ENCODE measurements at regions not wholly inside any gene's neighbourhood (a gene's known extent, or its start where the extent isn't known, plus 50 kb on each side); places are given as distances from the start of the nearest gene placed in this dataset.

DNA sequence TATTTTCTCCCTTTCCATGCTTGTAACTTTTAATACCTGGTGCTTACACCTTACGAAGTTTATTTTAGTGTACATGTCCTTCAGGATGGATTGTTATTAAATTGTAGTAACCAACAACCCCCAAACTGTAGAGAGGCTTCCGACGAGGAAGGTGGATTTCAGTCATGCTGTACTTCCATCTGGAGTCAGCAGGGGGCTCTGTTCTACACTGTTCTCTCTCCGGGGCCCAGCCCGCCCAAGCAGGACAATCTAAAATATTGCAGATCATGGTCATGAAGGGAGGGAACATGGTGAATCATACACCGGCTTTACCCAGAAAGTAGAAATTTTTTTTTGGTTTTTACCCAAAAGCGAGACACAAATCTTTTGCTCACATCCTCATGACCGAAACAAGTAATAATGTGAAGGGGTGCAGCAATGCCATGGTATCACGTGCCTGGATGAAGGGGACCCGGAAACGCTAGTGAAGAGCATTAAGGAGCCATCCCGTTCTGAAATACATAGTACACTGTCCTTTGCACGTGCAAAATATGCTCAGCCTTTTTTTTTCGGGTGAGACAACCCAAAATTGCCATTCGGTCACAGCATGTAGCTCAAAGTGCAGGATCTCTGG, 884.8 kb downstream of the EPHA4 start:
- no peaks in the 10 kb centered on the region for H3K4me1 ChIP-seq (ENCODE audit: control insufficient read depth in 2 of 3, insufficient read depth in 2 of 3, low read depth in 1 of 3, low read length in 3 of 3)
- DNase-seq (peak; percentile 59 to 79 (median 67)), FAIRE-seq (peak; percentile 88)
- H3K9me3 ChIP-seq (ENCODE audit: control insufficient read depth in 2 of 3, insufficient read depth in 1 of 3, low read length in 3 of 3): no peaks in the 10 kb centered on the region
- no peaks in the 10 kb centered on the region for H3K27me3 ChIP-seq (ENCODE audit: control insufficient read depth, insufficient read depth, low read length)
- H3K27ac ChIP-seq (ENCODE audit: low read depth in 2 of 2, low read length in 2 of 2): no peak overlapping the region
- H3K36me3 ChIP-seq (ENCODE audit: control insufficient read depth in 2 of 3, insufficient read depth in 3 of 3, low read length in 3 of 3): no peaks in the 10 kb centered on the region
- H3K4me3 ChIP-seq (ENCODE audit: low read length in 3 of 3): no peak overlapping the region
- H3K9ac ChIP-seq (ENCODE audit: low read length in 3 of 3): no peak overlapping the region
- intact Hi-C loops (cut with DNase I): loop anchor here (10.0 kb wide), 1 partner anchor 887 kb away; the partner anchor contains the start of gene EPHA4
- peak; percentile 77 for TF ChIP-seq CTCF (IDR thresholded peaks at IDR 0.05; ENCODE audit: borderline replicate concordance, extremely low read depth, insufficient read depth)

GRCh38 chr2:220695397-220696279, 876.5 kb downstream of the EPHA4 start:
- no peak for TF ChIP-seq CTCF (IDR thresholded peaks at IDR 0.05; ENCODE audit: borderline replicate concordance, extremely low read depth, insufficient read depth)
- Histone ChIP-seq H3K9ac (ENCODE audit: low read length in 3 of 3) (no peak overlapping the region), H3K27me3 (ENCODE audit: control insufficient read depth, insufficient read depth, low read length) (no peaks in the 10 kb centered on the region), H3K9me3 (ENCODE audit: control insufficient read depth in 2 of 3, insufficient read depth in 1 of 3, low read length in 3 of 3) (no peaks in the 10 kb centered on the region), H3K4me3 (ENCODE audit: low read length in 3 of 3) (no peak overlapping the region), H3K36me3 (ENCODE audit: control insufficient read depth in 2 of 3, insufficient read depth in 3 of 3, low read length in 3 of 3) (no peaks in the 10 kb centered on the region), H3K4me1 (ENCODE audit: control insufficient read depth in 2 of 3, insufficient read depth in 2 of 3, low read depth in 1 of 3, low read length in 3 of 3) (no peaks in the 10 kb centered on the region), H3K27ac (ENCODE audit: low read depth in 2 of 2, low read length in 2 of 2) (no peak overlapping the region)
- FAIRE-seq: no peak
- intact Hi-C loops (cut with DNase I): no loop called here
- no peak for DNase-seq

DNA sequence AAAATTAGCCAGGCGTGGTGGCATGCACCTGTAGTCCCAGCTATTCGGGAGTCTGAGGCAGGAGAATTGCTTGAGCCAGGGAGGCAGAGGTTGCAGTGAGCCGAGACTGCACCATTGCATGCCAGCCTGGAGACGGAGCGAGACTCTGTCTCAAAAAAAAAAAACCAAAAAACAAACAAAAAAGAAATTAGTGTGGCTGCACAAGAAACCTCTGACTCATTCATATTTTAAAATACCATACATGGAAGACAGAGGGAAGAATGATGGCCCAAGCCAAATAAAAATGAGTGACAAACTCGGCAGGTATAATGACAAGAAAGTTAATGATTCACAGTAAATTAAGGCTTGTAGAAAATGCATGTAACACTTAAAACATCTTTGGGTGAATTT, 875.8 kb downstream of the EPHA4 start:
- DNase-seq (no peak), FAIRE-seq (no peak)
- Histone ChIP-seq H3K27ac (ENCODE audit: low read depth in 2 of 2, low read length in 2 of 2) (no peak overlapping the region), H3K36me3 (ENCODE audit: control insufficient read depth in 2 of 3, insufficient read depth in 3 of 3, low read length in 3 of 3) (no peaks in the 10 kb centered on the region), H3K4me1 (ENCODE audit: control insufficient read depth in 2 of 3, insufficient read depth in 2 of 3, low read depth in 1 of 3, low read length in 3 of 3) (no peaks in the 10 kb centered on the region), H3K4me3 (ENCODE audit: low read length in 3 of 3) (no peak overlapping the region), H3K9ac (ENCODE audit: low read length in 3 of 3) (no peak overlapping the region), H3K9me3 (ENCODE audit: control insufficient read depth in 2 of 3, insufficient read depth in 1 of 3, low read length in 3 of 3) (peaks cover 0 to 1% (median 0%) of the 10 kb centered on the region in 3 donors), H3K27me3 (ENCODE audit: control insufficient read depth, insufficient read depth, low read length) (no peaks in the 10 kb centered on the region)
- no peak for TF ChIP-seq CTCF (IDR thresholded peaks at IDR 0.05; ENCODE audit: borderline replicate concordance, extremely low read depth, insufficient read depth)
- intact Hi-C loops (cut with DNase I): no loop called here

Data from kidney (tissue), 13 donors.